Caki2 (cell line): ENCODE measurements at regions not wholly inside any gene's neighbourhood (a gene's known extent, or its start where the extent isn't known, plus 50 kb on each side); places are given as distances from the start of the nearest gene placed in this dataset.

Source experiments
- DNase-seq: peaks from one replicate; pipeline ENCODE4 v3.0.0-alpha.2; 2015; ENCODE audit warnings: low read depth
- in situ Hi-C: cut with HindIII; loops from 2 replicates; pipeline ENCODE4 v1.10.0; 2016; ENCODE audit warnings: low sequenced_read_pairs, low pct_unique_long_range_greater_than_20kb, mixed read lengths

- DNase-seq, result no peak
- in situ Hi-C loops, result no loop called here
These were observed 250.8 kb downstream of the MAT2B start for GRCh38 chr5:163756170-163756569.

- in situ Hi-C loops, result no loop called here
- no peak for DNase-seq
These were observed 251.9 kb downstream of the MAT2B start for GRCh38 chr5:163757344-163757743.

DNA sequence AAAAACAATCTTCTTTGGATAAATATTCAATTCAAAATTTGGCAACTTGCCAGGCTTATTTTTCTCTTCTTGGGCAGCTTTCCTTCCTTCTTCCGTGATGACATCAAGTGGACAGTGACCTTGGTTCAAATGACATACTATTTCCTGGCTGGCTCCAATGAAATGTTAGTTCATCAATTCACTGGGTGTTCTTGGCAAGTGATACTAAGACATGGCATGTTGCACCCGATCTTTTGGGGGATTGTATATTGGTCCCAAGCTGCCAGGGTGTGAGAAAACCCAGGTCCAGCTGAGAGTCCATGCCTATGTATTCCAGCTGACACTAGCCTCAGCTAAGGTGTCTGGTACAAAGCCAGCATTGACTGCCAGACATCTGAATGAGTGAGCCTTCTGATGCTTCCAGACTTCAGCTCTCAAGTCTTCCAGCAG lies 252.9 kb downstream of the MAT2B start:
- in situ Hi-C loops, result no loop called here
- DNase-seq, result no peak

GRCh38 chr5:163759000-163759704 lies 253.7 kb downstream of the MAT2B start:
- no peak for DNase-seq
- in situ Hi-C loops, result no loop called here

- DNase-seq, result no peak
- in situ Hi-C loops, result no loop called here
These were observed 255.1 kb downstream of the MAT2B start for GRCh38 chr5:163760498-163760897.

GRCh38 chr5:163766936-163767670 lies 261.7 kb downstream of the MAT2B start:
- no peak for DNase-seq
- in situ Hi-C loops, result no loop called here

DNA sequence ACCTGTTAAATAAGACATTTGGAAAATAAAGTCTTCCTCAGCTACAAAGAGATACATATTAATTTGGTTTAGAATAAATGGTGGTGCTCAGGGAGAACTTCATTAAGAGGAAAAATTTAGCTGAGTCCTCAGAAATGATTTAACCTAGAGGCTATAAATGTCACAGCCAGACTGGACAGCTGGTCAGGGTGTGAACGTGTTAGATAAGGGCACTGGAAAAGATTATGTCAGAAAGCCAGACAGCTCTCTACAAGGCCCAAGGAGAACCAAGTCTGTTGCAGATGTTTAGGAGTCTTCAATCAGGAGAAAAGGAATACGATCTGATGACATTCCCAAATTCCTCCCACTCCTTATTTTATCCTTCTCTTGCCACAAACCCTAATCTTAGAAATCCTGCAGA lies 265.2 kb downstream of the MAT2B start:
- DNase-seq, result no peak
- in situ Hi-C loops, result no loop called here

- in situ Hi-C loops, result no loop called here
- DNase-seq, result no peak
These were observed 266.8 kb downstream of the MAT2B start for GRCh38 chr5:163772241-163772640.

DNA sequence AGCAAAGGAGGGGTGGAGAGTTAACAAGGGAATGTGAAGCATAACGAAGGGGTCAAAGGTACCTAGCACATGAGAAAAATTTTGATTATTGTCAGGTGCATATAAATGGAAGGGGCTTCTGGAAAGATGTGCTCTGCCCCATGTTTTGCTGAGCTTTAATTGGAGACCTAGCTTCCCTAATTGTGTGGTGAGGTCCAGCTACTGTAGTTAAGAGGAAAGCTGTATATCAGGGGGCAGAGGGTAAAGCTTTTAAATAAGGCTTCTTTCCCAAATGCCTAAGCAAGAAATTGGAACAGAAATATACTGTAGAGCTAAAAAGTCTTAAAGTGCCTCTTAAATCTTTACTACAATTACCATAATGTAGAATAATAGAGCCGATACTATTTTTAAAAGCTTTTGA lies 267.2 kb downstream of the MAT2B start:
- DNase-seq, result no peak
- in situ Hi-C loops, result no loop called here

DNA sequence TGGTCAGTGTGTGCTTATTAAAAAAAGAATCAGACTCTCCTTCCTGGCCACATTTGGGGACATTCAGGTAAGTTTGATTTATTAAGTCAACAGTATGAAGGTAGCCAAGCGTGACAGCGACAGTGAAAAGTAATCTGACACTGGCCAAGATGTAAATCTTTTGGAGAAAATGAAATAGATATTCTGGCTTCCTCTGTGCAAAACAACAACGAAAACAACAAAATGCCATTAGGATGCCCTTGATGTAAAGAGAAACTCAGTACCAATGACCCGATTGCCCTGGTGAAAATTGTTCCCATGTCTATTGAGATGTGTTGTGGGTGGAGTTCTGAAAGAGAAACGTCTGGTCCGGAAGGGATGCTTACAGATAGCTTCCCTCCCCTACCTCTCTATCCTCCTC lies 267.8 kb downstream of the MAT2B start:
- in situ Hi-C loops, result no loop called here
- no peak for DNase-seq

- DNase-seq, result no peak
- in situ Hi-C loops, result no loop called here
These were observed 284.5 kb downstream of the MAT2B start for GRCh38 chr5:163789870-163790269.

- DNase-seq, result no peak
- in situ Hi-C loops, result no loop called here
These were observed 285.1 kb downstream of the MAT2B start for GRCh38 chr5:163790497-163790896.

DNA sequence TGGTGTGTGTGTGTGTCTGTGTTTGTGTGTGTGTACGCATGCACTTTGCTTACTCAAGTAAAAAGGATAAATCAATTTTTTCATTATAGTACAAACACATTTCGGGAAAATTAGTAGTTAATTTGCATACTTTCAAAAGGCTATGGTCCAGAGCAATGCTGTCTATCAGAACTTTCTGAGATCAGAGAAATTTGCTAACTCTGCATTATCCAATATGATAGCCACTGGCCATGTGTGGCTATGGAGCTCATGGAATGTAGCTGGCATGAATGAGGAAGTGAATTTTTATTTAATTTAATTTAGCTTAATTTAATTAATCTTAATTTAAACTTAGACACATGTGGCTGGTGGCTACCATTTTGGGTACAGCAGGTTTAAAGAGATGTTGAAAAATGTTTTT lies 289.6 kb downstream of the MAT2B start:
- DNase-seq, result no peak
- in situ Hi-C loops, result no loop called here

DNA sequence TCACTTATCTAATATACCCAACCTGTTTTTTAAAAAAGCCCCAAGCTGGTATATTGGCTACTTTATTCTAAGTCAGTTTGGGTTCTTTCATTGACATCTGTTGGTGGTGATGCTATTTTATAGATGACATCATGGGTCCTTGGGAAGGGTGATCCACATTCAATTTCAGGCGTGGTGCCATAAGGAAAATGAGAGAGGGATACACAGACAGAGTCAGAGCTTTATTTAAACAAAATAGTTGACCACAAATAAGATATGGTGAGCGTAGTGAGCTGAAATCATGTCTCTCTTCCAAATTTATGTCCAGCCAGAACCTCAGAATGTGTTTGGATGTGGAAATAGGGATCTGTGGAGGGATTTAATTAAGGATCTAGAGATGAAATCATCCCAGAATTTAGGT lies 302.4 kb downstream of the MAT2B start:
- in situ Hi-C loops, result no loop called here
- no peak for DNase-seq

DNA sequence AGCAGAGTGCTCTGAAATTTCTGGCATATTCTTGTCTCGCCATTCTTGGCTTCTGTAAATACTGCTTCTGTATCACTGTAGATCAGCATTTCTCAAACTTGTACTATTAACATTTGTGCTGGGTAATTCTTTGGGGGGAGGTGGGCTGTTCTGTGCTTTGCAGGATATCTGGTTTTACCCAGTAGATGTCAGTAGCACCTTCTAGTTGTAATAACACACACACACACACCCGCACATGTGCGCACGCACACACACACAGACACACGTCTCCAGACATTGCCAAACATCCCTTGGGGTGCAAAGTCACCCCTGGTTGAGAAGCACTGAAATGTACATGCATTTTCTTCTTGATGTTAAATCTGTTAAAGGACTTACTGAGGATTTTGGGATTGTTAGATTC lies 304.1 kb downstream of the MAT2B start:
- DNase-seq, result no peak
- in situ Hi-C loops, result no loop called here

- no peak for DNase-seq
- in situ Hi-C loops, result no loop called here
These were observed 308.5 kb downstream of the MAT2B start for GRCh38 chr5:163813900-163814299.

DNA sequence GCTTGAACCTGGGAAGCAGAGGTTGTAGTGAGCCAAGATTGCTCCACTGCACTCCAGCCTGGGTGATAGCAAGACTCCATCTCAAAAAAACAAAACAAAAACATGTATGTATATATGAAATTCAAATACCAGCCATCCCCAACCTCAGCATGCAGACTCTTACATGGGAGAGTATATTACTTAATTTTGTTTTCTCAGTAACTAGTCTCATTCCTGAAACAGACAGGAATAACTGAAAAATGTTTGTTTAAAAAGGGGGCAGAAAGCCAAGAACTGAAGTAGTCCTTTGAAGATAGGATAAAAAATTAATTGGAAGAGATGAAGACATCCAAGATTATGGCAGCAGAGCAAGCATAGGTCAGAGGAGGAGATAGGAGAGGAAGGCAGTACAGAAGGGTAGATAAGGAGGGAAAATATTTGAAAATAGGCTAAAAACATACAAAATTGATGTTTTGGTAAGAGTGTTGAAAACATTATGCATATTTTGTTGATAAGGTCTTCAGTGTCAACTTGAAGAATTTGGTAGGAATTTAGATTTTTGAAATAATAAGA lies 309.9 kb downstream of the MAT2B start:
- no peak for DNase-seq
- in situ Hi-C loops, result no loop called here

GRCh38 chr5:163821142-163821541 lies 315.7 kb downstream of the MAT2B start:
- DNase-seq, result no peak
- in situ Hi-C loops, result no loop called here

GRCh38 chr5:163822548-163822947 lies 317.1 kb downstream of the MAT2B start:
- in situ Hi-C loops, result no loop called here
- DNase-seq, result no peak

GRCh38 chr5:163825661-163826060 lies 320.2 kb downstream of the MAT2B start:
- in situ Hi-C loops, result no loop called here
- no peak for DNase-seq
